Muscle of arm (tissue), 1 donor: ENCODE measurements at regions not wholly inside any gene's neighbourhood (a gene's known extent, or its start where the extent isn't known, plus 50 kb on each side); places are given as distances from the start of the nearest gene placed in this dataset.

Experiments
- DNase-seq: peaks from one replicate; pipeline ENCODE4 v3.0.0-alpha.2; 2013

- DNase-seq, result no peak
Observed at GRCh38 chr6:1201547-1202200, 110.2 kb upstream of the FOXQ1 start.

- no peak for DNase-seq
Observed at GRCh38 chr6:1200409-1201101, 111.3 kb upstream of the FOXQ1 start.

DNA sequence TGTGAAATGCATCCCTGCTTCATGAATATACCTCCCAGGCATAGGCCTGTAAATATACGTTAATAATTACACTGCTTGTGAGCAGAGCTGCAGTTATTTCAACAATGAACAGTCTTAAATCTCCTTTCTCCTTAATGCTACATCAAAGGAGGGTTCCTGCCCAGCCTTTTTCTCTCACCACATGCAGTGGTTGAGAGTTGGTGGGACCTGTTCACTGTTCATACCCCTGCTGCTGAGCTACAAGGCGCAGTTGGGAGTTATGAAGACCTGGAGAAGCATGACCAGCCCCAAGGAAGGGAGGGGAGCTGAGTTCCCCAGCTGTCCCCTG lies 111.9 kb upstream of the FOXQ1 start:
- no peak for DNase-seq

DNA sequence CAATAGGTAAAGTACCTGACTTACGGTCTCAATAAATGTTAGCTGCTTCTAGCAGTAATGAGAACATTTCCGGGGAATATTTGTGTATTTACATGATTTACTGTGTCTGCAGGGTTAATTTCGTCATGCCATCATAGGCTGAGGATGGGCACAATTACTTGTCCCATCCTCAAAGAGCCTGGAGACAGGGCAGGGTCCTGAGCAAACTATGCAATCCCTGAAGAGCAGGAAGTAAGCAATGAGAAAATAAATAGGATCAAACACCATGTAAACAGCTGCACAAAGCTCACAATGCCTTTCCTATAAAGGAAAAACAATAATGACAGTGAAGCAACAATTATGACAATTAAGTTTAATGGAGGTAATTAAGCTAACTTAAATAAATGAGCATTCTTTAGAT lies 114.6 kb upstream of the FOXQ1 start:
- no peak for DNase-seq

DNA sequence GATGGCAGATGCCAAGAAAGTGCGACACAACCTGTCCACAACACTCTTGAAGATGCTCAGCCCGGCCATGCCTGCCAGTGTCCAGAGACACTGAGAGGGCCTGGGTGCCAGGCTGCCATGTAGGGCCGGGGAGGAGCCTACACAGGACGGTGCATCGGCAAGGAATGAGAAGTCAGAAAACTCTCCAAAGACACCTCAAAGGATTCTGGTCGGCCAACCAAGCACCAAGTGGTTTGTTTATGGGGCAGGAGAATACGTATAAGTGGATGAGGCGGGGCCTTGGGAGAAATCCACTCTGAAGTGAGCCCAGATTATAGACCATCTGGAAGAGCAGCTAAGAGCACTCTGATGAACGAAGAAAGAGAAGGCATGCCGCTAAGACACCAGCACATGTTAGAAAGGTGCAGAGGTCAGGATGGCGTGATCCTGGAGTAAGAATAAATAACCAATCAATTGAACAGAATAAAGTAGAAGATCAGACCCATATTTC lies 120.7 kb upstream of the FOXQ1 start:
- no peak for DNase-seq

DNA sequence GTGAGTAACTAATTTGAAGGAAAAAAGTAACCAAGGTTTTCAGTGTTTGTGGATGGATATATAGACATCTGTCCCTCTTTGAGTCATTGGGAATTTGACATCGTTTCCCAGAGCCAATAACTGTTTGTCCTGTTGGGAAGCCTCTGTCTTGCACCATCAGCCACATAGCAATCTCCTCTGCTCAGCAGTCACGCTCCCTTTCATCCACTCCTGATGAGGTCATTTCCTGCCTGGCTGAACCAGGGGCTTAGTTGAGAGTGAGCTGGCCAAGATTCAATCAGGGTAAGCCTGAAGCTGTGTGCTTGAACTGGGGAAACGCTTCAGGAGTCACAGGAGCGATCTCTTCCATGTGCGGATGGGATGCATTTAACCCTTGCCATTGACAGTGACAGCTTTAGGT lies 121.5 kb upstream of the FOXQ1 start:
- DNase-seq, result no peak

GRCh38 chr6:1188199-1188598 lies 123.7 kb upstream of the FOXQ1 start:
- no peak for DNase-seq

DNA sequence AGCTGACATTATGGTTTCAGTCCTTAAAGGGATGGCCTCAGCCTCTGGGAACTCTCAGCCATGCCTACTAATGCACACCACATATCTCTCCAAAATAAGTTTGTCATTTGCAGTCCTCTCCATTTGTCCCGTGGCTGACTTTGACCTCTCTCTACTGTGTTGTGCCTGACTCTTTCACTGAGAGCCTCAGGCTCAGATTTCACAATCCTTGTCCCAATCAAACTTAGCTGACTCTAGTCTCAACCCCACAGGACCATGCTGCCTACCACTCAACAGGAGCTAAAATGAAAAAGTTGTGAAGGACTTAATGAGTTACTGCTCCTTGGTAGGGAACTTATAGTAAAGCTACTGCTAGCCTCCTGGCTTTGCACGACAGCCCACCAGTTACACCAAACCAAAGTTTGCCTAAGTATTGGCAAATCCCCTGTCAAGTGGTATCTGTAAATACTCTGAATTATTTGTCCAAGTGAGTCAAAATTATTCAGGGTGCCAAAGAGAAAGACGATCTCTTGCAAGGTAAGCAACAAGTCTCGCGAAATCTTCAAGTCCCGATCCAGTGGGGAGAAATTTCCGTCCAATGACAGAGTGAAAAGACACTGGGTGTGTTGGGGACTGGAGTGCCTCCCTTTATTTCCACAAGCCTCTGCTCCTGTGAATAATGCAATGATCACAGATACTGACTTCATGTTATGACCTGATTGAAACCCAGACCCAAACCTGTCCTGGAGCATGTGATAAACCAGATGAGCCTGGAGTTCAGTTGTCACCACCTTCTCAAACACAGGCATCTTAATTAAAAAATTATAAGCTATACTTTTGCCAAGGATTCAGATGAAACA lies 124.4 kb upstream of the FOXQ1 start:
- no peak for DNase-seq

DNA sequence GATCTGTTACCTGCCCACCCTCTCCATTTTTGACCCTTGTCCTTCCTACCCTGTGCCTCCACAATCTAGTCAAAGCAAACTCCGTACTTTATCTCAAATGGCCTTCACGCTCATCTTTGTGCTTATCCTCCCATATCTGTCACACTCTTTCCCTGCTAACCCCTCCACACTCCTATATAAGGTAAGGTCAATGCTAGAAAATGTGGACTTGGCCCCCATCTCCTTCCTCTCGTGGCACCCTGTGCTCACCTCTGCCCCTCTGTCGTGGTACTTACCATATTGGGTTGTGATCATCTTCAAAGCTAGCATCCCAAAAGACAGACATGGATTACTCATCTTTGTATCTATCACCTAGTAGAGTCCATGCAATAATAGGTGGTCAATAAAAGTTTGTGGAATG lies 127.6 kb upstream of the FOXQ1 start:
- DNase-seq, result no peak

GRCh38 chr6:1182722-1183521 lies 129.0 kb upstream of the FOXQ1 start:
- DNase-seq, result no peak

GRCh38 chr6:1181939-1182605 lies 129.8 kb upstream of the FOXQ1 start:
- no peak for DNase-seq

DNA sequence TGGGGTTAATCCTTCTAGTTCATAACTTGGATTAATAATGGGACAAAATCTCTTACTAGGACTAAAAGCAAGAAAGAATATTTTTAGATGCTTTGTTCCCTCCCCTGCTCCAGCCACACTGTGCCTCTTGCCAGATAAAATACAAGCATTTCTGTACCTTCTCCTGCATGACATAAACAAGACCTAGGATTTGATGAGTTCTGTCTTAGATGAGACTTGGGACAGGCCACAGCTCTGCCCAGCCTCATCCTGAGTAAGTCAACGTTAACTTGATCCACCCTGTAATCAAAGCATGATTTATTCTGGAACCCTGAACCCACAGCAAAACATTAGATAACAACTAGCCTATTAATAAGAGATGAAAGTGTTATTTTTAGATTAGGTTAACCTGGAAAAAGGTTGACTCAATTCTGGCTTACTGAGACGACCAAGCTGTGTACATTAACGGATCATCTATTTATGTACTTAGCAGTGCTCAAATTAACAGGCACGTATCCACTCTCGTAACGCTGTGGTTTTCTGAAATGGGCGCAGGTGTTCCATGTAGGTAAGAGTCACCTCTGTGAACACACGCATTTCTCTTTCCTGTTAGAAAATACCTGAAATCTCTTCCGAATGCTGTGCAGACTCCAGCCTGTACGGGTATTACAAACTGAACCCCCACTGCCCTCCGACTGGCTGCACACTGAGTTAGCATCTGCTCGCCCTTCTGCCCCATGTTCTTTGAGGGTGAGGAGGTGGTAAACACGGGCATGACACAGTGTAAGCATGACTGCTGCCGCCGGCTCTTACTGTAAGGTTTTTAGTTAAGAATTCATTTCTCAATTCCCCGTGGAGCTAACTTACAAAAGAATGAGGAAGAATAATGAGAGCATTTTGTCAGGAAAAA lies 132.1 kb upstream of the FOXQ1 start:
- no peak for DNase-seq

DNA sequence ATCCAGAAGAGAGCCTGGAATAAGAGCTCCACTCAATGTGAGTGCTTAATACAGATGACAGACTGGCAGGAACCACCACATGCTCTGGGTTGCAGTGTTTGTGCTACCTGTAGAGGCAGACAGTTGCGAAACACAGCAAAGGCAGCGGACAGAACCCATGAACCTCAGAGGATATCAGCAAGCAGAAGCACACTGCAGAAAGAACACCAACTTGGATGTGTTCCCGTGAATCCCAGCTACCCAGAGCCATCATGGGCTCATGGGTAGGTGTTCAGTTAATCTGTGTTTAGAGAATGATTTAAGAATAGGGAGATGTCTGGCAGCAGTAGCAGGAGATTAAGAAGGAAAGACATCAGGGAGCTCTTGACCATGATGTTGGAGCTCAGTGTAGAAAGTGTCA lies 133.3 kb upstream of the FOXQ1 start:
- DNase-seq, result no peak

DNA sequence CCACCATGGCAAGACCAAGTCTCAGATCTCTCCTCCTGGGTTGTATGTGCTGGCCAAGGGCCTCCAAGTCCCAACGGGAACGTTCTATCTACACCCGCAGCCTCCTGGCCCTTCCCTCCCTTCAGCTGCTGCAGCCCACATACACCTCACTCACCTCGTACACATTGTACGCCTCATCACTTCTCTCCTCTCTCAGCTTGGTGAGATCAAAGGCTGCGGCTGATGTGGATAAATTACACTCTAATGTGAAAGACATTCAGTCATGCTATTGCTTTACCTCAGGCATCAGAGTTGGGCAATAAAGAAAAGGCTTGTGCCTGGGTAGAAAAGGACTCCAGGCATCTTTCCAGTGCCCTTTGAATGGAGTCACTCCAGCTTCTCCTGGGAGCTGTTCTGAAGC lies 135.3 kb upstream of the FOXQ1 start:
- DNase-seq, result no peak

- no peak for DNase-seq
Observed at GRCh38 chr6:1175877-1176276, 136.0 kb upstream of the FOXQ1 start.

GRCh38 chr6:1170794-1171193 lies 141.1 kb upstream of the FOXQ1 start:
- peak; percentile 55 for DNase-seq

DNA sequence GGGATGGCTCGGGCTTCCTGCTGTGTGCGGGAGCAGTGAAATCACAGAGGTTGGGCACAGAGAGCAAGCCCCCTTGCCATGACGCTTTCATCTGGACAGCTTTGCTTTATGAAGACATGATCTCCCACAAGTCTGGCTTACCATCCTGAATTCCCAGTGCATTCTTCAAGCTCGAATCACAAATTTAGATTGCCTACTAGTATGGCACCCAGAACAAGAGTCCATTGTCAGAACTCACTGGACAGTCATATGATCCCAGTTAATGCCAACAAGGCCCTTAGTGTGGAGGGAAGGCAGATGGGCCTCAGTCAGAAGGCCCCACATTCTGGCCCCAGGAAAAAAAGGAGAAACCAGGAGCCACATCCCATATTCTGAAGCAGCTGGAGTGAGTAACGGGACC lies 147.3 kb upstream of the FOXQ1 start:
- no peak for DNase-seq

DNA sequence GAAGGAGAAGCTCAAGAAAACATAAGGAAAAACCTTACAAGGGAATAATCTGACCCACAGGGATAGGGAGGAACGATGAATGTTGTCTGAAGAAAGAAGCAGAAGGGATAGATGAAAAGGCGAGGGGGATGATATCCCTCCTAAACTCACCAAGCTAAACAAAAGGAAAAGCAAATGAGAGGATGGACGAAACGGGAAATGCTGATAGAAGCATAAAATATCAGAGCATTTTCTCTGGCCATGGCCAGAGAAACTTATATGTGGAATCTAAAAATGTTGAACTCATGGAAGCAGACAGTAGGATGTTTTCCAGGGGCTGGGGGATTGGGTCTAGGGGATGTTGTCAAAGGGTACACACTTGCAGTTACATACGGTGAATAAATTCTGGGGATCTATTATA lies 148.4 kb upstream of the FOXQ1 start:
- no peak for DNase-seq

DNA sequence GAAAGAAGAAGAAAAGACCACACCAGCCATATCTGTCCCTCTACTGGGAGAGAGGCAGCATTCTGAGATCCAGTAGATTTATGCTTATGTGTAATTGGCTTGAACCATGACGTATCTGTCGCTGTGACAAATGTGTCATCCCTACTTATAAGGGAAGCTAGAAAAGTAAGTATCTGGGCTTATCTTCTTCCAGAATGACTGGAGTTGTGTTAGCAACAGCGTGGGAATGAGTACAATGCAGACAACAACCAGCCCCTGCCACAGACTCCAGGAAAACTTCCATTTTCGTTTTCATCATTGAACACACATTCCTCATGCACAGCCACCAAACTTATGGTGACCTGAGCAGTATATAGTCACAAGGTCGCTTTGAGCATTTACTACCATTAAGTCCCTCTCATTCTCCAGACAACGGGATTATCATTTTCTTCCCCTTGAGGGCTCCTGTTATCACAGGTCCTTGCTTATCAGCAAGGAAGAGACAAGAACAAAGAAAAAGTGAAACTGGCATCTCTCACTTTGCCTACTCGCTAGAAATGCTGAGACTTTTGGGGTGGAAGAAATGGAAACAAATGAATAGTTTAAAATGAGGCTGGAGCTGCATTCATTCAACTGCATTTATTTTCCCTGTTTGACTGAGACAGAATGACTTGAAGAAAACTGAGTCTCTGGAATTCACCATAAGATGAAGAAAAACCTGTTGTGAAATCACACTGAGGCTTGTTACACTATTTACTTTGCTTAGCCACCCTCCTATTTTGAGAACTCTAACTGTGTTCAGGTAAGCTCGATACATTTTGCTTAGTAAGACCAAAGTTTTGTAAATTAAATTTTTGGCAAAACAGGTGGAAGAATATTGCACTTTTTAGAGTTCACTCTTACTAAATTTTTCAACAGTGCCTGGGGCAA lies 149.3 kb upstream of the FOXQ1 start:
- DNase-seq, result no peak
